ENCODE measurements at regions not wholly inside any gene's neighbourhood (a gene's known extent, or its start where the extent isn't known, plus 50 kb on each side); places are given as distances from the start of the nearest gene placed in this dataset.

DNA sequence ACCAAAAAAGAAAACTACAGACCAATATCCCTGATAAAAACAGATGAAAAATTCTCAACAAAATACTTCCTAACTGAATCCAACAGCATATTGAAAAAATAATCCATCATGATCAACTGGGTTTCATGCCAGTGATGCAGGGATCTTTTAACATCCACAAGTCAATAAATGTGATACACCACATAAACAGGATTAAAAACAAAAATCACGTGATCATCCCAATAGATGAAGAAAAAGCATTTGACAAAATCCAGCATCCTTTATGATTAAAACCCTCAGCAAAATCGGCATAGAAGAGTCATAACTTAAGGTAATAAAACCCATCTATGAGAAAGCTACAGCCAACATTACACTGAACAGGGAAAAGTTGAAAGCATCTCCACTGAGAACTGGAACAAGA, 107.5 kb downstream of the DCLK3 start:
- no peak for TF ChIP-seq CTCF (IDR thresholded peaks at IDR 0.05; ENCODE audit: low read depth, low read length, missing control alignments)
- no peak for DNase-seq (ENCODE audit: low read depth)
- in situ Hi-C loops (cut with HindIII; ENCODE audit: low sequenced_read_pairs), result no loop called here
- H3K4me3 ChIP-seq (ENCODE audit: low read depth, low read length), result no peak overlapping the region

- no peak overlapping the region for H3K4me3 ChIP-seq (ENCODE audit: low read depth, low read length)
- in situ Hi-C loops (cut with HindIII; ENCODE audit: low sequenced_read_pairs), result no loop called here
- DNase-seq (ENCODE audit: low read depth), result no peak
- no peak for TF ChIP-seq CTCF (IDR thresholded peaks at IDR 0.05; ENCODE audit: low read depth, low read length, missing control alignments)
These were observed 111.3 kb downstream of the DCLK3 start for GRCh38 chr3:36653095-36653494.

DNA sequence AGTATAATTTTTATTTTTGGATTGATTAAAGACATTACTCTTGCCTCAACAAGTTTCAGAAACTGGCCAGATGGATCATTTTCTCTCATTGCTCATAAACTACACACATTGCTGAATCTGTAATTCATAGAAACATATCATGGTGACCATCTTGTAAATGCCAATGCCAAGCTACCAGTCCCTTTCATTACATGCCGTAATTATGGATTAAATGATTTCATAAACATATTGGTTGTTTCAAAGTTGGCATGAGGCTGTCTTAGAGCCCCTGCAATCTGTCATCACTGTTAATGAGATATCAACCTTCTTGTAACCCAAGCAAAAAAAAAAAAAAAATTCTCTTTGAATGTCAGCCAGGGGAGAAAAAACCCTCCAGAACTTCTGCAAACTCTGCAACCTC, 112.2 kb downstream of the DCLK3 start:
- no peak for DNase-seq (ENCODE audit: low read depth)
- in situ Hi-C loops (cut with HindIII; ENCODE audit: low sequenced_read_pairs), result no loop called here
- TF ChIP-seq CTCF (IDR thresholded peaks at IDR 0.05; ENCODE audit: low read depth, low read length, missing control alignments), result no peak
- no peak overlapping the region for H3K4me3 ChIP-seq (ENCODE audit: low read depth, low read length)

DNA sequence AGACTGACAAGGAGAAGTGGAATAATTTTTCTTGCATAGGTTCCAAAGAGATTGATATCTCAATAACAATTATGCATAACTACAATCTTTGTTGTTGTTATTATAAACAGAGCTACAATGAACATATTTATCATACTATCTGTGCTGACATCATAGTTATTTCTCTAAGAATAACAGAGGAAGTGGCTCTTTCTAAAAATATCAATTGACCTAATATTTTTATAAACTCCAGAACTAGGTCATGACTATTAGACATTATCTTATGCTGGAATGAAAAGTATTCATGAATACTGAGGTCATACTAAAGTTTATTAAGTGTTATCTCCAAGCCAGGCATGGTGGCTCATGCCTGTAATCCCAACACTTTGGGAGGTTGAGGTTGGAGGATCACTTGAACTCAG, 114.1 kb downstream of the DCLK3 start:
- no peak for DNase-seq (ENCODE audit: low read depth)
- no peak overlapping the region for H3K4me3 ChIP-seq (ENCODE audit: low read depth, low read length)
- no peak for TF ChIP-seq CTCF (IDR thresholded peaks at IDR 0.05; ENCODE audit: low read depth, low read length, missing control alignments)
- in situ Hi-C loops (cut with HindIII; ENCODE audit: low sequenced_read_pairs), result no loop called here

DNA sequence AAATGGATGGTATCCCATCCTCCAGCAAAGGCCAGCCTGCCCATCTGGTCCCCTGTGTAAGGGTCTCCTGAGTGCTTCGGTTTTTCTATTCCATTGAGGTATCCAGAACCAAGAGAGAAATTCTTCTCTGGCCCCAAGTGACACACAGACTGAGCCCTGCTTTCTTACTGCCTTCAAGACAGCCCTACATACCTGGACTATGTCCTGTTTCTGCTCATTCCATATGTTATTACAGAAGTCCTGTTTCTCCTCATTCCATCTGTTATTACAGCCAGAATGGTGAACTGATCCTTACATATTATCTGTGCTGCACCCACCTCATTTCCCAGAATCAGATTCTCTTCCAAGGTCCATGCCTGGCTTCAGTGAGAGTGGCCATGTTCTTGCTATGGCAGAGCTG, 115.2 kb downstream of the DCLK3 start:
- no peak for TF ChIP-seq CTCF (IDR thresholded peaks at IDR 0.05; ENCODE audit: low read depth, low read length, missing control alignments)
- DNase-seq (ENCODE audit: low read depth), result no peak
- no peak overlapping the region for H3K4me3 ChIP-seq (ENCODE audit: low read depth, low read length)
- in situ Hi-C loops (cut with HindIII; ENCODE audit: low sequenced_read_pairs), result no loop called here

DNA sequence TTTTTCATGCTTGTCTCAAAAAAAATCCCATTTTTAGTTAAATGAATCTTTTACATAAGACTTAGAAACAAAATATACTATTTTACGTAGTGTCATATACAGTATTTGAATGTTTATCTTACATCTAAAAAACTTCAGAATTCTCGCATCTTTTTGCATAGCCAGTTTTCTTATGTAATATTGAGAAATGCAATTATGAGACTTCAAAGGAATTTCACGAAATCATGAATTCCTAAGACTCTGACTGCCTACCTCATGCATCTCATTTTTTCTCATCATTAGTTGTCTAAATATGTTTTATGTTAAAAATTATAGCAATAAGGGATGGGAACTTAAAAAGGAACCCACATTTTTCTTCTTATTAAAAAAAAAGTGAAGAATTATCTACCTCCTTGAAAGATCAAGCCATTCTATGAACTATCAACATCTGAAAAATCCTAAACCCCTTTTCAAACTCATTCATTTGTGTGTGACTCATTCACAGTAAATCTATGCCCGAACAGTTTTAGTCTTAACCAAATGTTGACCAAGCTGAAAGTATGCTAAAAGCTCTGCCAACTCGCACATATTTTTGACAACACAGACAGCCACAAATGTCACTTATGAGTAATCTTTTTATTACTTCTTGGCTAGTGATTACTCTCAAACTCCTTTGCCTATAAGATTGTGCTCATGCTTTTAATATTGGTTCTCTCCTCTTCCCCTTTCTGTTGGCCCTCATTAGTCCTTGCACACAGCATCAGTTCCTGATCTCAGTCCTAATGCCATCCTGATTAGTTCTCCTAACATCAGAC, 115.9 kb downstream of the DCLK3 start:
- peak; percentile 95 for DNase-seq (ENCODE audit: low read depth)
- TF ChIP-seq CTCF (IDR thresholded peaks at IDR 0.05; ENCODE audit: low read depth, low read length, missing control alignments), result no peak
- no peak overlapping the region for H3K4me3 ChIP-seq (ENCODE audit: low read depth, low read length)
- in situ Hi-C loops (cut with HindIII; ENCODE audit: low sequenced_read_pairs), result no loop called here
